ENCODE measurements at regions not wholly inside any gene's neighbourhood (a gene's known extent, or its start where the extent isn't known, plus 50 kb on each side); places are given as distances from the start of the nearest gene placed in this dataset.

GRCh38 chr18:44246001-44246400, 434.7 kb upstream of the SETBP1 start:
- no peak for DNase-seq

DNA sequence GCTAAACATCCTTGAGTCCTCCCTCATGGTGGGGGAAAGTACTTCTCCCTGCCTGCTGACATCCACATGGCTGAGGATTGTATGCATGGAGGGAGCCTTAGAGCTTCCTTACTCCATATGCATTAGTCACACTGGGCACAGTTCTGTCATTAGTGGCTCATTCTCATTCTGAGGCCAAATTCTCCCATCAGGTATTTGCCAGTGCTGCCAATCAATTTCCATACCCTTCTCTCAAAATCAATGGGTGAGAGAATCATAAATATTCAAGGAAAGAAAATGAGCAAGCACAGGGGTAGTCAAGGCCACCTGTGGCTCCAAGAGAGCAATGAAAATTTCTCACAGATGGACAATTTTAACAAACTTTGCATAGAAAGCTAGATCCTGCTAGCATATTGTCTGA, 422.6 kb upstream of the SETBP1 start:
- no peak for DNase-seq

GRCh38 chr18:44258576-44258975, 422.1 kb upstream of the SETBP1 start:
- DNase-seq: no peak

- no peak for DNase-seq
Measured at GRCh38 chr18:44259610-44260009, 421.1 kb upstream of the SETBP1 start.

- no peak for DNase-seq
Measured at GRCh38 chr18:44265437-44265836, 415.3 kb upstream of the SETBP1 start.

GRCh38 chr18:44273298-44273697, 407.4 kb upstream of the SETBP1 start:
- DNase-seq: no peak

- DNase-seq: no peak
Measured at GRCh38 chr18:44280479-44280878, 400.2 kb upstream of the SETBP1 start.

GRCh38 chr18:44286049-44286448, 394.6 kb upstream of the SETBP1 start:
- DNase-seq: no peak

GRCh38 chr18:44290366-44290977, 390.2 kb upstream of the SETBP1 start:
- peak; percentile 72 for DNase-seq

DNA sequence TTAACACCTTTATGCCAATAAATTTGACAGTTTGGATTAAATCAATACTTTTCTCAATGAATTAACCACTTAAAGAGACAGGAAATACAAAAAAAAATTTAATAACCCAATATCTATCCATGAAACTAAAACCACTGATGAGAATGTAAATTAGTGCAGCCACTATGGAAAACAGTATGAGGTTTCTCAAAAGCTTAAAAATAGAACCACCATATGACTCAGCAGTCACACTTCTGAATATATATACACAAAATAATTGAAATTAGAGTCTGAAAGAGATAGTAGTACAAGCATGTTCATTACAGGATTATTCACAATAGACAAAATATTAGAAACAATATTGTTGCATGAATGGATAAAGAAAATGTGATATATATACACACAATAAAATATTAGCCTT, 382.1 kb upstream of the SETBP1 start:
- no peak for DNase-seq

DNA sequence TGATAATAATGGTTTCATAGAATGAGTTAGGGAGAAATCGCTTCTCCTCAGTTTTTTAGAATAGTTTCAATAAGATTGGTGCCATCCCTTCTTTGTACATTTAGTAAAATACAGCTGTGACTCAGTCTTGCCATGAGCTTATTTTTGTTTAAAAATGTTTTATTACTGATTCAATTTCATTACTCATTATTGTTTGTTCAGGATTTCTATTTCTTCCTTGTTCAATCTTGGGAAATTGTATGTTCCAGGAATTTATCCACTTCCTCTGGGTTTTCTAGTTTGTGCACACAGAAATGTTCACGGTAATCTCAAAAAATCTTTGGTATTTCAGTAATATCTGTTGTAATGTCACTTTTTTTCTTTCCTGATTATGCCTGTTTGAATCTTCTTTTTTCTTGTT, 371.5 kb upstream of the SETBP1 start:
- DNase-seq: no peak

- no peak for DNase-seq
Measured at GRCh38 chr18:44320619-44321460, 359.8 kb upstream of the SETBP1 start.

DNA sequence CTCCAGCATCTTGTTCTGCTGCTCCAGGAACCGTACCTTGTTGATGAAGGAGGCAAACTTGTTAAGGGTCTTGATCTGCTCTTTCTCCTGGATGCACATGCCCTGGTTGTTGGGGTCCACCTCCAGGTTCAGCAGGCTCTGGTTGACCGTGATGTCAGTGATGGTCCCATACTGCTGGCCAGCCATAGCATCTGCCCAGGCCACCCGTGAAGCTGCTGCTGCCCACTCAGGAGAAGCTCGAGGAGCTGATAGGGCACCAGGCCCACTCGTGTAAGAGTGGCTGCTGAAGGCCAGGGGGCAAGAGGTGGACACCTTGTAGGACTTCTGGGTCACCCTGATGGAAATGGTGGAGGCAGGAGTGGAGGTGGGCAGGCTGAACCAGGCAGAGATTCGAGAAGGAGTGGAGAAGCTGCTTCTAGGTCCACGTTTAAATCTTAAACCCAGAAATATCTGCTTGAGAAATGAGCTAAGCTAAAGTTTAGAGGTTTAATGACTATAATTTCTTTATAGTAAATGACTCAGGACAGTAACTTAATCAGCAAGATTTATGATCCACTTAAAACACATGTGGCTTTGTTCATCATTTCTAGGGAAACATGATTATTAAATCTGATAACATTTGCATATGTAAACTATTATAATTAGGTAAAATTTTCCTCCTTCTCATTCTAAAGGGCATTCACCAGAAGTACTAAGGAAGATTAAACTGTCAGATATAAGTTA, 358.7 kb upstream of the SETBP1 start:
- DNase-seq: no peak

GRCh38 chr18:44323125-44323524, 357.6 kb upstream of the SETBP1 start:
- DNase-seq: no peak

GRCh38 chr18:44324361-44324760, 356.3 kb upstream of the SETBP1 start:
- no peak for DNase-seq

DNA sequence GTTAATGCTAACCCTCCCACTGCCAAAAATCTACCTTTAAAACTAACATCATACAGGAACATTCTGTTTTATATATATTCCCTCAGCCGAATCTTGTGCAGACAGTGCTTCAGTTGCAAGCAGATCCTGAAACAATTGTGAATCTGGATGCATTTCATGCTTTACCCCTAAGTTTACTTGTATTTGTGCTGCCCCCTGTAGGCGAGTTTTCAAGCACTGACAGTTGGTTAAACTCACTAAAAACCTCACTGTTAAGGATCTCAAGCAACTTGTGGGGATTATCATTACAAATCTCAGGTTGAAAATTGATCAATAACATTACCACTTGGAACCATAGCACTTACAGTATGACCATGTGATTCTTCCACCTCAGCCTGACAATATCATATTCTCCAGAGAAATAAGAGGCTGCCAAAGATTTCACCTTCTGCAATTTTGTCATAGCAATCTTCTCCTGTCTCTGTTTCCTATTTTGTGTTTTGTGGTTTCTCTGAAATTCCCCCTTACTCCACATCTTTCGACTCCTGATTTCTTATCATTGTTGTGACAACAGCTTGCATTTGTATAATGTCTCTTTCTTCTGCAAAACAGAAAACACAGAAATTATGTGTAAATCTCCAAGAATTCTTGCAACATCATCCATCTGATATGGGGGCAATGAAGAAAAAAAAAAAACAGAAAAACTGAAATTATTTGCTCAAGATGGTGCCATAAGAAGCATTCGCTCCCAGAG, 354.6 kb upstream of the SETBP1 start:
- DNase-seq: no peak

GRCh38 chr18:44331656-44332570, 348.8 kb upstream of the SETBP1 start:
- no peak for DNase-seq

DNA sequence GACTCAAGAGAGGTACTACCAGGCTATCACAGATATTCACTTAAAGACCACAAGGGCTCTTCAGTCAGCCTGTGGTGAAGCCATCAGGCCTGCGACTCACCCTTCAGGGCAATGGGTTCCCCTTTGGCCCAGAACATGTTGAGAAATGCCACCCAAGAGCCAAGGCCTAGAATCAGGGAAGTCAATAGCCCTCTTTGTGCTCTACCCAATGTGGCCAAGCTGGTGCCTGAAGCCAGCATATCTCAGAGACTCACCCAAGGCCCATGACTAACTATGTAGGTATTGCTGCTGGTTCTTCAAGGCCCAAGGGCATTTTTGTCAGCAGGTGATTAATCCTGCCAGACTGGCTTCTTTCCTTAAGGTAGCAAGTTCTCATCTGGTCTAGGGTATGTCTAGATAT, 338.9 kb upstream of the SETBP1 start:
- no peak for DNase-seq

DNA sequence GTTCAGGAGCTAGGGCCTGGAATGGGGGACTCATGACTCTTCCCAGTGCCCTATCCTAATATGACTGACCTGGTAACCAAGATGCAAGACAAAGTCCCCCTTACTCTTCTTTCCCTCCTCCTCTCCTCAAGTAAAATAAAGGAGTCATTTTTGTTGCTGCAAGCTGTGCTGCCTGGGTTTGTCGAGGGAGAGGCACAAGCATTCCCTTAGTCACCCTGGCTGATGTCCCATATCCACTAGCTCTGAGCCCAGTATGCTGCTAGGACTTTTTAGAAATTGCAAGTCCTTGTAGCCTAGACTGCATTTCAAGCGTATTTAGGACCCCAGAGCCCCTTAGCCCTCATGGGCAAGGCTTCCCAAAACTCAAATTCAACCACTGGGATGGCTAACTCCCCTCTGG, 338.5 kb upstream of the SETBP1 start:
- no peak for DNase-seq

DNA sequence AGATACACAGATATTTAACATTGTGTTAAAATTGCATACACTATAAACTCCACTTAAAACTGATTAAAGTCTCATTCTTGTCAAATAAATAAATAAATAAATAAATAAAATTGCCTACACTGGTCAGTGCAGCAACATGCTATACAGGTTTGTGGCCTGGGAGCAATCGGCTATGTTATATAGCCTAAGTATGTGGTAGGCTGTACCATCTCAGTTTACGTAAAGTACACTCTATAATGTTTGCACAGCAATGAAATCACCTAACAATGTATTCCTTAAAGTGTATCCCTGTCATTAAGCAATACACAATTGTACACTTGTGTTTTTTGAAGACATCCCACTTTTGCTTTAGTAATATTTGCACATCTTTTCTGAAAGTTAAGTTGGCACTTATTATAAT, 337.7 kb upstream of the SETBP1 start:
- DNase-seq: no peak

GRCh38 chr18:44343570-44343969, 337.1 kb upstream of the SETBP1 start:
- DNase-seq: no peak

- DNase-seq: no peak
Measured at GRCh38 chr18:44356566-44357157, 324.0 kb upstream of the SETBP1 start.
